H1 (cell line): ENCODE measurements at regions not wholly inside any gene's neighbourhood (a gene's known extent, or its start where the extent isn't known, plus 50 kb on each side); places are given as distances from the start of the nearest gene placed in this dataset.

Experiments
- CTCF ChIA-PET: fragments of 300-600 bp; sonication (Branson Sonifier 250); formaldehyde crosslinking; loops from one replicate; lab custom pipeline; 2021; ENCODE audit not compliant: partially characterized antibody; lab: Charles Lee
- POLR2A ChIA-PET: fragments of 300-600 bp; sonication (Branson Sonifier 250); formaldehyde crosslinking; loops from one replicate; lab custom pipeline; 2021; ENCODE audit warnings: inconsistent platforms; ENCODE audit not compliant: partially characterized antibody; lab: Charles Lee
- DNase-seq, 2 experiments: peaks; one replicate each; pipeline versions ENCODE4 v3.0.0 to v3.0.0-alpha.2; 2010 to 2022; ENCODE audit warnings: low spot score in 2 of 2, low read depth in 1 of 2, mixed read lengths in 1 of 2
- FAIRE-seq: peaks from 2 replicates; lab custom pipeline; 2011; peaks lifted over from hg19 to GRCh38; lab: Jason Lieb, UNC
- H2AFZ ChIP-seq: 2 replicates; pipeline ENCODE4 v1.8.1; 2012; ENCODE audit warnings: low read length, inconsistent platforms
- H2AK5ac ChIP-seq: 2 replicates; pipeline ENCODE4 v1.6.1; 2013; ENCODE audit warnings: low read depth, low read length
- H2BK120ac ChIP-seq: replicated peaks from 2 replicates; pipeline ENCODE3; 2013; ENCODE audit warnings: low read depth, low read length, inconsistent platforms
- H2BK12ac ChIP-seq: 2 replicates; pipeline ENCODE4 v1.6.1; 2013; ENCODE audit warnings: low read depth, low read length
- H2BK15ac ChIP-seq: 2 replicates; pipeline ENCODE4 v1.6.1; 2013; ENCODE audit warnings: low read length
- H2BK20ac ChIP-seq: 2 replicates; pipeline ENCODE4 v1.6.1; 2013; ENCODE audit warnings: low read length
- H2BK5ac ChIP-seq: 2 replicates; pipeline ENCODE4 v1.6.1; 2013; ENCODE audit warnings: low read depth, low read length
- H3K14ac ChIP-seq: 2 replicates; pipeline ENCODE4 v1.6.1; 2013; ENCODE audit warnings: inconsistent platforms; ENCODE audit not compliant: insufficient read length
- H3K18ac ChIP-seq: 2 replicates; pipeline ENCODE4 v1.6.1; 2013; ENCODE audit warnings: low read length; ENCODE audit errors: extremely low read depth
- H3K23ac ChIP-seq: 2 replicates; pipeline ENCODE4 v1.6.1; 2013; ENCODE audit warnings: inconsistent platforms; ENCODE audit not compliant: insufficient read length
- H3K23me2 ChIP-seq: 2 replicates; pipeline ENCODE4 v1.6.1; 2013; ENCODE audit warnings: low read depth, low read length
- H3K27ac ChIP-seq: 2 replicates; pipeline ENCODE4 v1.6.1; 2011; ENCODE audit warnings: low read depth, low read length, inconsistent platforms
- H3K27me3 ChIP-seq, 4 experiments: replicated peaks in 1 of 4; 1 replicate in 1 of 4; 2 replicates in 3 of 4; pipeline versions ENCODE4 v1.6.1 to v1.8.1; 2011 to 2013; ENCODE audit warnings: low read length in 3 of 4, mild to moderate bottlenecking in 3 of 4, inconsistent platforms in 2 of 4, mixed read lengths in 2 of 4, moderate library complexity in 1 of 4; ENCODE audit not compliant: control insufficient read depth in 3 of 4, insufficient read depth in 3 of 4; ENCODE audit errors: extremely low read depth in 1 of 4
- H3K36me3 ChIP-seq, 4 experiments: 2 replicates each; pipeline versions ENCODE4 v1.6.1 to v1.8.1; 2011 to 2013; ENCODE audit warnings: mild to moderate bottlenecking in 4 of 4, low read length in 3 of 4, moderate library complexity in 2 of 4, control low read depth in 1 of 4, inconsistent platforms in 1 of 4; ENCODE audit not compliant: insufficient read depth in 4 of 4, control insufficient read depth in 2 of 4
- H3K4ac ChIP-seq: replicated peaks from 2 replicates; pipeline ENCODE3; 2013; ENCODE audit warnings: low read length, low read depth, mixed read lengths, inconsistent platforms; ENCODE audit not compliant: insufficient read length
- H3K4me1 ChIP-seq, 4 experiments: replicated peaks in 1 of 4; 1 replicate in 1 of 4; 2 replicates in 3 of 4; pipeline versions ENCODE4 v1.6.1 to v1.8.1; 2011 to 2013; ENCODE audit warnings: low read length in 3 of 4, inconsistent platforms in 2 of 4, mixed read lengths in 1 of 4; ENCODE audit not compliant: insufficient read depth in 4 of 4, control insufficient read depth in 3 of 4
- H3K4me2 ChIP-seq, 2 experiments: 2 replicates each; pipeline versions ENCODE4 v1.6.1 to v1.8.1; 2011 to 2013; ENCODE audit warnings: low read depth in 2 of 2, low read length in 2 of 2, control low read depth in 1 of 2, inconsistent platforms in 1 of 2, mild to moderate bottlenecking in 1 of 2; ENCODE audit not compliant: insufficient read depth in 1 of 2
- H3K4me3 ChIP-seq, 4 experiments: fragments of 200-600, 300-600 bp in 1 of 4; sonication (generic), shearing (Covaris generic), sonication (Bioruptor Twin) in 1 of 4; 2 replicates each; pipeline versions ENCODE4 v1.5.1 to v1.8.1; 2011 to 2016; ENCODE audit warnings: low read length in 4 of 4, low read depth in 3 of 4, control low read depth in 2 of 4, inconsistent platforms in 2 of 4, mild to moderate bottlenecking in 2 of 4, mixed read lengths in 1 of 4, moderate library complexity in 1 of 4; ENCODE audit not compliant: insufficient read depth in 2 of 4; ENCODE audit errors: extremely low read depth in 1 of 4
- H3K56ac ChIP-seq: replicated peaks from 2 replicates; pipeline ENCODE3; 2013; ENCODE audit warnings: low read depth, mild to moderate bottlenecking, mixed read lengths, low read length, inconsistent platforms; ENCODE audit not compliant: insufficient read length
- H3K79me1 ChIP-seq: 2 replicates; pipeline ENCODE4 v1.6.1; 2013; ENCODE audit warnings: low read depth, low read length, control low read depth
- H3K79me2 ChIP-seq, 2 experiments: 2 replicates each; pipeline versions ENCODE4 v1.6.1 to v1.8.1; 2012 to 2013; ENCODE audit warnings: low read length in 2 of 2, mild to moderate bottlenecking in 2 of 2, inconsistent platforms in 1 of 2; ENCODE audit not compliant: insufficient read depth in 2 of 2, control insufficient read depth in 1 of 2
- H3K9ac ChIP-seq, 4 experiments: replicated peaks in 1 of 4; 1 replicate in 1 of 4; 2 replicates in 3 of 4; pipeline versions ENCODE4 v1.6.1 to v1.8.1; 2011 to 2013; ENCODE audit warnings: low read depth in 3 of 4, low read length in 3 of 4, control low read depth in 2 of 4, mild to moderate bottlenecking in 2 of 4, moderate library complexity in 2 of 4, inconsistent platforms in 1 of 4; ENCODE audit errors: extremely low read depth in 1 of 4
- H3K9me3 ChIP-seq, 2 experiments: 2 replicates each; pipeline versions ENCODE4 v1.6.1 to v1.8.1; 2012 to 2013; ENCODE audit warnings: mild to moderate bottlenecking in 2 of 2, moderate library complexity in 2 of 2, control low read depth in 1 of 2, inconsistent platforms in 1 of 2, low read depth in 1 of 2, low read length in 1 of 2, mixed read lengths in 1 of 2; ENCODE audit not compliant: insufficient read depth in 2 of 2
- H4K20me1 ChIP-seq, 2 experiments: replicated peaks in 1 of 2; 2 replicates each; pipeline versions ENCODE3 to v1.8.1; 2011 to 2013; ENCODE audit warnings: inconsistent platforms in 2 of 2, low read length in 2 of 2, mild to moderate bottlenecking in 1 of 2; ENCODE audit not compliant: insufficient read depth in 2 of 2, control insufficient read depth in 1 of 2
- H4K5ac ChIP-seq: 2 replicates; pipeline ENCODE4 v1.6.1; 2013; ENCODE audit warnings: low read length, low read depth, mixed read lengths, inconsistent platforms; ENCODE audit not compliant: insufficient read length
- H4K8ac ChIP-seq: 2 replicates; pipeline ENCODE4 v1.8.0; 2013; ENCODE audit warnings: mild to moderate bottlenecking, moderate library complexity, low read length, inconsistent platforms; ENCODE audit not compliant: insufficient read depth; ENCODE audit errors: extremely low read depth
- H4K91ac ChIP-seq: replicated peaks from 2 replicates; pipeline ENCODE3; 2013; ENCODE audit warnings: low read length, mixed read lengths, inconsistent platforms; ENCODE audit not compliant: insufficient read length
- POLR2AphosphoS5 ChIP-seq: IDR thresholded peaks from 2 replicates; pipeline ENCODE4 v1.6.1; 2011; ENCODE audit warnings: low read depth, low read length
- WGBS, 2 experiments: shearing (Covaris generic) in 1 of 2; methylation state at CpG; one replicate each; pipeline versions ENCODE4 v1.1.6 to v1.1.7; 2013 to 2015; ENCODE audit warnings: low lambda C conversion rate in 2 of 2, mixed read lengths in 2 of 2, inconsistent platforms in 1 of 2, low coverage in 1 of 2, missing lambda C conversion rate in 1 of 2; ENCODE audit not compliant: insufficient replicate concordance in 2 of 2, insufficient coverage in 1 of 2, insufficient read length in 1 of 2; ENCODE audit errors: extremely low coverage in 1 of 2, missing lambda C conversion rate in 1 of 2; 5-methylcytosine and 5-hydroxymethylcytosine counted together
- TF ChIP-seq, protein P1 (sequence below): IDR thresholded peaks from 2 replicates; pipeline ENCODE4 v1.6.1; 2012; ENCODE audit warnings: inconsistent platforms

DNA sequence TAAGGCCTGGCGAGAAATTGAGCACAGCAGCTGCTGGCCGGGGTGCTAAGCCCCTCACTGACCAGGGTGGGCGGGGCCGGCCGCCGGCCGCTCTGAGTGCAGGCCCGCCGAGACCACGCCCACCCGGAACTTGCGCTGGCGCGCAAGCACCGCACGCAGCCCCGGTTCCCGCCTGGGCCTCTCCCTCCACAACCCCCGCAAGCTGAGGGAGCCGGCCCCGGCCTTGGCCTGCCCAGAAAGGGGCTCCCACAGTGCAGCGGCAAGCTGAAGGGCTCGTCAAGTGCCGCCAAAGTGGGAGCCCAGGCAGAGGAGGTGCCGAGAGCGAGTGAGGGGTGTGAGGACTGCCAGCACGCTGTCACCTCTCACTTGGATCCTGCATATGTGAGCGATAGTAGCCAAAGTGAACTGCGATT is 251.2 kb downstream of the GJA1 start:
- H4K5ac ChIP-seq, result no peak overlapping the region
- no peak overlapping the region for H3K9ac ChIP-seq
- no peak overlapping the region for H3K27ac ChIP-seq
- H2AK5ac ChIP-seq, result no peak overlapping the region
- H3K14ac ChIP-seq, result no peak overlapping the region
- no peak overlapping the region for H3K4ac ChIP-seq
- H2BK120ac ChIP-seq, result no peak overlapping the region
- ChIA-PET CTCF (interaction anchor here (0.6 kb wide), 2 partner anchors 66 to 292 kb away, joined by 3 read pairs; no protein-coding TSS in a partner anchor), POLR2A (no interaction called here)
- H4K8ac ChIP-seq, result no peak overlapping the region; the same call in 1 of the 2 replicates
- H3K79me2 ChIP-seq, result no peaks in the 10 kb centered on the region
- H4K91ac ChIP-seq, result no peak overlapping the region
- H2BK5ac ChIP-seq, result no peak overlapping the region
- WGBS, 2 experiments, result 74% methylated on average over 19 of the region's 29 CpGs; no CpG with 5 or more reads in 1 of the 2 experiments
- FAIRE-seq (no peak), DNase-seq (peak; percentile 3 to 62)
- no peak overlapping the region for H3K23ac ChIP-seq
- H2BK15ac ChIP-seq, result no peak overlapping the region
- no peak overlapping the region; a peak in 1 of 8 replicates for H3K4me3 ChIP-seq
- TF ChIP-seq POLR2AphosphoS5, result no peak
- TF ChIP-seq, protein P1, sequence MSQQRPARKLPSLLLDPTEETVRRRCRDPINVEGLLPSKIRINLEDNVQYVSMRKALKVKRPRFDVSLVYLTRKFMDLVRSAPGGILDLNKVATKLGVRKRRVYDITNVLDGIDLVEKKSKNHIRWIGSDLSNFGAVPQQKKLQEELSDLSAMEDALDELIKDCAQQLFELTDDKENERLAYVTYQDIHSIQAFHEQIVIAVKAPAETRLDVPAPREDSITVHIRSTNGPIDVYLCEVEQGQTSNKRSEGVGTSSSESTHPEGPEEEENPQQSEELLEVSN, result peak; percentile 63; the same call in 1 of the 2 replicates
- no peaks in the 10 kb centered on the region for H3K27me3 ChIP-seq
- H3K18ac ChIP-seq, result no peak overlapping the region
- H3K23me2 ChIP-seq, result no peaks in the 10 kb centered on the region
- no peak overlapping the region for H3K56ac ChIP-seq
- H2AFZ ChIP-seq, result peak overlapping the region; percentile 63; the same call in 1 of the 2 replicates
- no peak overlapping the region for H3K4me2 ChIP-seq
- no peak overlapping the region for H2BK20ac ChIP-seq
- no peaks in the 10 kb centered on the region for H4K20me1 ChIP-seq
- H3K36me3 ChIP-seq, result no peaks in the 10 kb centered on the region
- peaks cover 0 to 3% of the 10 kb centered on the region in 2 experiments; a peak in 2 of 4 replicates for H3K9me3 ChIP-seq
- no peak overlapping the region for H2BK12ac ChIP-seq
- peaks cover 0 to 7% (median 0%) of the 10 kb centered on the region in 4 experiments; a peak in 1 of 7 replicates for H3K4me1 ChIP-seq
- no peaks in the 10 kb centered on the region for H3K79me1 ChIP-seq
